Uterus (tissue), 2 donors: ENCODE measurements at regions not wholly inside any gene's neighbourhood (a gene's known extent, or its start where the extent isn't known, plus 50 kb on each side); places are given as distances from the start of the nearest gene placed in this dataset.

Experiments
- CTCF ChIP-seq, 4 experiments: fragments of 200-600 bp in 2 of 4; fragments of 450-650 bp in 2 of 4; sonication (generic) in 2 of 4; IDR thresholded peaks; one replicate each; pipeline ENCODE4 v1.5.1; 2016 to 2019; ENCODE audit warnings: antibody characterized with exemption in 4 of 4, mild to moderate bottlenecking in 2 of 4, moderate library complexity in 1 of 4
- POLR2A ChIP-seq, 2 donors: fragments of 450-650 bp; IDR thresholded peaks; one replicate each; pipeline ENCODE4 v1.6.1; 2016; ENCODE audit warnings: antibody characterized with exemption in 2 of 2, mild to moderate bottlenecking in 1 of 2, moderate library complexity in 1 of 2

GRCh38 chr5:121793791-121794190, 57.9 kb upstream of the FTMT start:
- TF ChIP-seq CTCF (IDR thresholded peaks at IDR 0.05) (no peak), POLR2A (IDR thresholded peaks at IDR 0.05) (no peak)
